HEK293T (cell line): ENCODE measurements at regions not wholly inside any gene's neighbourhood (a gene's known extent, or its start where the extent isn't known, plus 50 kb on each side); places are given as distances from the start of the nearest gene placed in this dataset.
"Not testable (repeated sequence)": the region's sequence is repeated elsewhere in the genome, so short reads cannot be mapped to it uniquely, and the experiment has no call there.

ENCODE experiments used
- ARNT ChIP-seq: fragments of 450-650 bp; IDR thresholded peaks from 2 replicates; pipeline ENCODE4 v1.6.1; 2017; ENCODE audit warnings: mild to moderate bottlenecking
- BHLHE40 ChIP-seq: fragments of 450-650 bp; IDR thresholded peaks from 2 replicates; pipeline ENCODE4 v1.6.1; 2016; ENCODE audit warnings: mild to moderate bottlenecking, moderate library complexity, borderline replicate concordance
- FOXK2 ChIP-seq: fragments of 450-650 bp; IDR thresholded peaks from 2 replicates; pipeline ENCODE4 v1.6.1; 2016; ENCODE audit warnings: mild to moderate bottlenecking
- FOXM1 ChIP-seq: fragments of 450-650 bp; IDR thresholded peaks from 2 replicates; pipeline ENCODE4 v1.6.1; 2017; ENCODE audit warnings: mild to moderate bottlenecking, borderline replicate concordance
- HDGF ChIP-seq: fragments of 450-650 bp; IDR thresholded peaks from 2 replicates; pipeline ENCODE4 v1.6.1; 2017; ENCODE audit warnings: antibody characterized with exemption, borderline replicate concordance
- L3MBTL2 ChIP-seq: fragments of 450-650 bp; conservative IDR thresholded peaks from 2 replicates; pipeline ENCODE4 v1.6.1; 2016; ENCODE audit warnings: mild to moderate bottlenecking
- NFRKB ChIP-seq: fragments of 450-650 bp; IDR thresholded peaks from 2 replicates; pipeline ENCODE4 v1.6.1; 2016; ENCODE audit warnings: mild to moderate bottlenecking, moderate library complexity
- SP1 ChIP-seq: fragments of 450-650 bp; IDR thresholded peaks from 2 replicates; pipeline ENCODE4 v1.6.1; 2017
- TARDBP ChIP-seq: fragments of 450-650 bp; IDR thresholded peaks from 2 replicates; pipeline ENCODE4 v1.6.1; 2016

DNA sequence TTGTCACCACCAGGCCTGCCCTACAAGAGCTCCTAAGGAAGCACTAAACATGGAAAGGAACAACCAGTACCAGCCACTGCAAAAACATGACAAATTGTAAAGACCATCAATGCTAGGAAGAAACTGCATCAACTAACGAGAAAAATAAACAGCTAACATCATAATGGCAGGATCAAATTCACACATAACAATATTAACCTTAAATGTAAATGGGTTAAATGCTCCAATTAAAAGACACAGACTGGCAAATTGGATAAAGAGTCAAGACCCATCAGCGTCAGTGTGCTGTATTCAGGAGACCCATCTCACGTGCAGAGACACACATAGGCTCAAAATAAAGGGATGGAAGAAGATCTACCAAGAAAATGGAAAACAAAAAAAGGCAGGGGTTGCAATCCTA, 77.0 kb upstream of the SAMSN1 start:
- not testable (repeated sequence) for TF ChIP-seq SP1, HDGF, TARDBP, ARNT, NFRKB, BHLHE40, FOXM1, L3MBTL2, FOXK2
